ENCODE measurements at regions not wholly inside any gene's neighbourhood (a gene's known extent, or its start where the extent isn't known, plus 50 kb on each side); places are given as distances from the start of the nearest gene placed in this dataset.

- no peak for TF ChIP-seq FOXA1 (IDR thresholded peaks at IDR 0.05)
- TF ChIP-seq CTCF (IDR thresholded peaks at IDR 0.05; ENCODE audit: low read depth, low read length, missing input control): no peak
- TF ChIP-seq GABPA (IDR thresholded peaks at IDR 0.05 in 1 of 2, conservative IDR thresholded peaks at IDR 0.05 in 1 of 2): no peak
- TF ChIP-seq ATF3 (IDR thresholded peaks at IDR 0.05): no peak
- TF ChIP-seq TAF1 (conservative IDR thresholded peaks at IDR 0.05): no peak
- TF ChIP-seq MAX (IDR thresholded peaks at IDR 0.05): no peak
- no peak for TF ChIP-seq YY1 (IDR thresholded peaks at IDR 0.05)
- no peak for TF ChIP-seq RAD21 (IDR thresholded peaks at IDR 0.05)
- no peak for TF ChIP-seq RXRA (IDR thresholded peaks at IDR 0.05)
- no peak for TF ChIP-seq HNF4G (IDR thresholded peaks at IDR 0.05)
- no peak for TF ChIP-seq JUND (IDR thresholded peaks at IDR 0.05)
Observed at GRCh38 chr13:31595563-31595962, 143.8 kb upstream of the RXFP2 start.
